ENCODE measurements at regions not wholly inside any gene's neighbourhood (a gene's known extent, or its start where the extent isn't known, plus 50 kb on each side); places are given as distances from the start of the nearest gene placed in this dataset.
"Not testable (repeated sequence)": the region's sequence is repeated elsewhere in the genome, so short reads cannot be mapped to it uniquely, and the experiment has no call there.

DNA sequence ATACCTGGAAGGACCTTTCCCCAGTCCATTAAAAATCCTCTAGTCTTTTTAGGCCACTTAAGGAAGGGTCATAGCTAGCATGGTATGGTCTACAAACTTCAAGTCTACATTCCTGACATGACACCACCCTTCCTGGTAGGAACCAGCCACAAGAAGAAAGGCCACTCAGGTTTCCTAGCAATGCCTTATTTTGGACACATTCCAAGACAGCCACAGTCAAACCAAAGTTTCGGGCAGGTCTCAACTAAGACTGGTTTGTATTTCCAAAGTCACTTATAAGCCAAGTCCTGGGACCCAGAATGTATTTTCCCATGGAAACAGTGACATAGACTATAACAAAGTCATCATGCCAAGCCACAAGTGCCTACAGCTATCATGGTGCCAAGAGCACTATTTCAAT is 50.6 kb upstream of the SLC44A3 start:
- H3K9me3 ChIP-seq, result no peaks in the 10 kb centered on the region
- no peaks in the 10 kb centered on the region for H3K36me3 ChIP-seq
- DNase-seq, result no peak
- no peaks in the 10 kb centered on the region for H3K27me3 ChIP-seq
- no peak overlapping the region for H3K4me3 ChIP-seq

DNA sequence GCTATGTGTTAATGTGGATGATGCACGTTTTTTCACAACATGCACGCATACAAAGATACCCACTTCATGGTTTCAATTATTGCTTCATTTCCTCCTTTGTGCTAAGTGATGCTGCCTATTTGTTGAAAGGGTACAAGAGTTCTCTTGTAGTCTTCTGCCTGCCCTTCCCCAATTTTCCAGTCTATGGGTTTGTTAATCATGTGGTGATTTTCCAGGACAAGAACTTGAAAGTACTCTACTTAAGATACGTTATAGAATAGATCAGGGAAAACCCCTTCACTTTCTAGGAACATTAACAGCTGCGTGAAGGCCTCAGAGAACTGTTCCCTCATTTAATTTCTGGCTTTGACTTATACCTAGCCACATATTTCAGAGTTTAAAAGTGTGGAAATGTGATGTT is 52.1 kb upstream of the SLC44A3 start:
- Histone ChIP-seq H3K9me3 (peaks cover 2% of the 10 kb centered on the region; the same call in 1 of the 2 replicates), H3K27me3 (no peaks in the 10 kb centered on the region), H3K4me3 (no peak overlapping the region), H3K36me3 (no peaks in the 10 kb centered on the region)
- DNase-seq, result no peak

DNA sequence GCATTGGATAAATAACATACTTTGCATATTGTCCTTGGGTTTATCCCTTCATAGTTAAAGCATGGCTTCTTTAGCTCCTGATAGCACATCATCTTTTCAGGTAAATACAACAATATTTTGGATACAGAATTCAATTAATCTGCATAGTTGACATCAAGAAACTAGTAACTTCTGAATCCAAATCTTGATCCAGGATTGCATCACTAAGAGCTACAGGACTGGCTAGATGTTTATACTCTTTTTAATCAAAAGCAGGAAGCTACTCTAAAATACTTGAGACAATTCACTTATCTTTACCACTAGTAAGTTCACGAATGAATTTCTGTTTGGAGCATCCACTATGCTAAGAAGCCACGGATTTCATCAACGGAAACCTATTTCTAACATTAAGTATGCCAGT is 54.2 kb upstream of the SLC44A3 start:
- no peaks in the 10 kb centered on the region for H3K27me3 ChIP-seq
- no peak for DNase-seq
- H3K4me3 ChIP-seq, result no peak overlapping the region
- peaks cover 2% of the 10 kb centered on the region; the same call in 1 of the 2 replicates for H3K9me3 ChIP-seq
- no peaks in the 10 kb centered on the region for H3K36me3 ChIP-seq

DNA sequence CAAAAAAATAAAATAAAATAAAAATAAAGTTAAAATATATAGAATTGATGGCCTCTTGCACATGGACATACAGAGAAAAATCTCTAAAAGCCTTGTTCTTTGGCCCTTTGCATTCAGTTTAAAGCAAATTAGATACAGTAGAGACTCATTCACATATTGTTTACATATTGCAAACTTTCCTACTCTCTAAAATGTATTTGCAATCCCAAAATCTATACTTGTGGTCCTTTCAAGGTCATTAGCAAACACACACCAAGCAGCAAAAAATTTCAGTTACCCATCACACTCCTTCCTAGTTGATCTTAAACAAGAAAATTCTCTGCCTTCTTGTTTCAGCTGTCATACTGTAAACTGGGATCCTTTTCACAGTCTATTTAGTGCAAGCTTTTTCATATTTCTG is 61.0 kb upstream of the SLC44A3 start:
- Histone ChIP-seq H3K27me3 (no peaks in the 10 kb centered on the region), H3K9me3 (peaks cover 2% of the 10 kb centered on the region; the same call in 1 of the 2 replicates), H3K4me3 (no peak overlapping the region), H3K36me3 (no peaks in the 10 kb centered on the region)
- no peak for DNase-seq

DNA sequence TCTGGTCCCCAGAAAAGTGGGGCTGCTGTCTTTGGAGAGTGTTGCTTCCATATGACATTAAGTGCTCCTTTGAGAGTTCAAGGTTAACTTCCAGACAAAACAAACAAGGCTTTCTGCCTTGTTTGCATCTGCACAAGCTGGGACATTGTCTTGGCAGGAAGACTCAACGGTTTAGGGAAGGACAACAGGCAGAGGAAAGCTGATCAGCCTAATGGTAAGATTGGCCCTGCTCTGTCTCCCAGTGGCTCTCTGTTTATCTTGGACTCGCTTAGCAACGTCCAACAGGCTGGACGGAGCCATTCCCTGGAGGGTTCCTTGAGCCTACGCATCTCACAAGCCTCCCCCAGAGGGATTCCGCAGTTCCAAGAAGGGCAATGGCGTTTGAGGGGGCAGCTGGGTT is 62.2 kb upstream of the SLC44A3 start:
- no peak for DNase-seq
- Histone ChIP-seq H3K9me3 (no peaks in the 10 kb centered on the region), H3K36me3 (no peaks in the 10 kb centered on the region), H3K27me3 (no peaks in the 10 kb centered on the region), H3K4me3 (no peak overlapping the region)

- Histone ChIP-seq H3K36me3 (no peaks in the 10 kb centered on the region), H3K27me3 (no peaks in the 10 kb centered on the region), H3K4me3 (no peak overlapping the region), H3K9me3 (no peaks in the 10 kb centered on the region)
- DNase-seq, result no peak
Observed at GRCh38 chr1:94755675-94756074, 64.5 kb upstream of the SLC44A3 start.

DNA sequence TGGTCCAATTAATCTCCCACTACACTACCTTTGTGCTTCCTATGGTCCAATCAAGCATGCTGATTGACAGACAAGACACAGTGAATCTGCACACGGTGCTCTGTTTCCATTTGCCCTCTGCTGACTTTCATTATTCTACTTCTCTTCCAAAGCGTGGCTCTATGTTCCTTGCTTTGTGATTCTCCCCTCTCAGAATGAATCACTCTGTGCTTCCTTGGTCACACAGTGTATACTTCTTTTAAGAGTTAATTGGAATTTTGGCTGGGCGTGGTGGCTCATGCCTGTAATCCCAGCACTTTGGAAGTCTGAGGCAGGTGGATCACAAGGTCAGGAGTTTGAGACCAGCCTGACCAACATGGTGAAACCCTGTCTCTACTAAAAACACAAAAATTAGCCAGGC is 65.1 kb upstream of the SLC44A3 start:
- H3K4me3 ChIP-seq, DNase-seq, H3K36me3 ChIP-seq, H3K27me3 ChIP-seq, H3K9me3 ChIP-seq: not testable (repeated sequence)

- no peak for DNase-seq
- Histone ChIP-seq H3K36me3 (no peaks in the 10 kb centered on the region), H3K9me3 (no peaks in the 10 kb centered on the region)
Observed at GRCh38 chr1:94754570-94754969, 65.6 kb upstream of the SLC44A3 start.

DNA sequence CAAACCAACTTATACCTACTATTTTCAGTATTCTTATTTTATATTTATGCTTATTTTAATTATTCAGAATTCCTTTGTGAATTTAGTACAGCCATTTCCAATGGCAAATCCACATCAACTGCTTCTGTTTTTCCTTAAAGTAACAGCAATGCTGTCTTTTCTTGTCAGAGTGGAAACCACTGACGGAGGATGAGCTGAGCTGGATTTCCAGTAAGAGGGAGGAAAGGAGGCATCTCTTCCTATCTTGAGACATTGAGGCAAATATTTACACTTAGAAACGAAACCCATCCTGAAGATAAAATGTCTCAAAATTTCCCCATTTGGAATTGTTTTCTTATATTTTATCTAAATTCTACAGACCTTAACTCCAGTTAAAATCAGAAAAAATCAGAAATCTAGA is 66.1 kb upstream of the SLC44A3 start:
- Histone ChIP-seq H3K9me3 (no peaks in the 10 kb centered on the region), H3K36me3 (no peaks in the 10 kb centered on the region), H3K27me3 (no peaks in the 10 kb centered on the region), H3K4me3 (no peak overlapping the region)
- no peak for DNase-seq

More at GRCh38 chr1:94754570-94754969, 65.6 kb upstream of the SLC44A3 start:
- Histone ChIP-seq H3K4me3 (no peak overlapping the region), H3K27me3 (no peaks in the 10 kb centered on the region)

GRCh38 chr1:94753171-94753972 is 66.8 kb upstream of the SLC44A3 start:
- Histone ChIP-seq H3K9me3 (no peaks in the 10 kb centered on the region), H3K4me3 (no peak overlapping the region), H3K27me3 (no peaks in the 10 kb centered on the region), H3K36me3 (no peaks in the 10 kb centered on the region)
- DNase-seq, result no peak

- not testable (repeated sequence) for DNase-seq, H3K36me3 ChIP-seq, H3K4me3 ChIP-seq, H3K27me3 ChIP-seq, H3K9me3 ChIP-seq
Observed at GRCh38 chr1:94751483-94751882, 68.7 kb upstream of the SLC44A3 start.

DNA sequence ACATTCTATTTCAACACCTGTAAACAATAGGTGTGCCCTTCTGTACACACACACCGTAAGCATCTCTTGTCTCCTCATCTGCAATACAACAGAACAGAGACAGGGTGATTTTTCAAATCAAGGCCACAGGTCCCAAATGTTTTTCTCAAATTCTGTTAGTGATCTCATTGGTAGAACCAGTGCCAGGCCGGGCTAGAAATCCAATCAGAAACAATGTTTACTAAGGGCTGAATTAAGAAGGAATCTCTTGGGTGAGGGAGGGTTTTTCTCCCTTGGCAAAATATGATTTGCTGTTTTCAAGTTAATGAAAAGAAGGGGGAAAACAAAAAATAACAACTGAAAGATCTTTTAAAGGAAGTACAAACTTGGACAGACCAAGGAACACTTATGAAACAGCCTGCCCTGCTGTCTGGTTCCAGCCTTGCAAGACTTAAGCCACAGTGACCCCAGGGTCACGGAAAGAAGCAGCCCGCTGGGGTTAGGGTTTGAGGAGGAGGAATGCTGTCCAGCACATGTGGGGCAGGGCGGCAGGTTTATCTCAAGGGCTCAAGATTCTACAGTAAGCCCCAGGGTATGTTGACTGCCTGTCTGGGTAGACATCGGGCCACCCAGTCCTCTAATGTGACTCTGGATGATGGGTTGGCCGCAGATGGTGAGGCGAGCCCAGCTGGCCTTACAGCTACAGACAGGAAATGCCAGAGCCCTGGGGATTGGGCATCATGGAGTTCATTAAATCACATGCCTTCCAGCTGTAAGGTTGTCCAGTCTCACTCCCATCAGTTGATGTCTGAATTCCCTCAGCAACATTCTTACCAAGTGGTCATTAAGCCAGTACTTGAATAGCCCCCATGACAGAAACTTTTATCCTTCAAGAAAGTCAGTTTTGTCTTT is 73.3 kb upstream of the SLC44A3 start:
- H3K4me3 ChIP-seq, result no peak overlapping the region
- H3K9me3 ChIP-seq, result no peaks in the 10 kb centered on the region
- H3K27me3 ChIP-seq, result no peaks in the 10 kb centered on the region
- H3K36me3 ChIP-seq, result no peaks in the 10 kb centered on the region
- no peak for DNase-seq

- Histone ChIP-seq H3K9me3 (no peaks in the 10 kb centered on the region), H3K4me3 (no peak overlapping the region), H3K36me3 (no peaks in the 10 kb centered on the region), H3K27me3 (no peaks in the 10 kb centered on the region)
- no peak for DNase-seq
Observed at GRCh38 chr1:94745742-94746141, 74.4 kb upstream of the SLC44A3 start.

DNA sequence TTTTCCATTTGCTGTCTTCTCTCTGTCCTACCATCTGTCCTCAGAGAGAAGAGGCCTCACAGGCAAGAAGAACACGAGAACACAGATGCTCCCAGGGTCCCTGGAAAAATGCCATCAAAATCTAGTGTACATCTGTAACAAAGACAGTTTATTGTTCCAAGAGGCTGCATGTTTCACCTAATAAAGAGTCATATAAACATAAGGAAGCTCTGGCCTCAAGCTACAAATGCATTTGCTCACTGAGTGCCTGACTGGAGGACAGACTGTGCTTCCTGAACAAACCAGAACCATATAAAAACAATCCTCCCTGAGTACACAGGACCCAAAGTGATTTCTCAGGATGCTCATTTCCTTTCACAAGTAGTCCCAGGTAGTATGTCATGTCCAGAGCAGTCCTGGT is 76.3 kb upstream of the SLC44A3 start:
- no peak overlapping the region for H3K4me3 ChIP-seq
- no peaks in the 10 kb centered on the region for H3K36me3 ChIP-seq
- DNase-seq, result no peak
- H3K9me3 ChIP-seq, result no peaks in the 10 kb centered on the region
- H3K27me3 ChIP-seq, result no peaks in the 10 kb centered on the region

DNA sequence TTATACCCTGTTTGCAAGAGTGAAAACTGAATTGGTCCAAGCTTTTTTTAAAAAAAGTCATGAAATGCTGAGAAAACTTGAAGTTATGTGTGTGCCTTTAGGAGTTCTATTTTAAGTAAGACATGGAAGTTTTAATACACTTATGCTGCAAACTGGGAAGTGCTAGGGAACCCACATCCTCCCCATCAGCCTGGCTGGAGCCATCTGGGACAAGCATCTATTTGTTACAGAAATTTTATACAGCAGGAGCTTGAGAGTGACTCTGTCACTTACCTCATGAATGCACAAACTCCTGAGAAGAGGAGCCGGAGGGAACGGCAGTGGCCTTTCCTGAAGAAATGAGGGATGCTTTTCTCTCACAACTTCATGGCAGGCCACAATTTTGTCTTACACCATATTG is 78.2 kb upstream of the SLC44A3 start:
- no peak overlapping the region for H3K4me3 ChIP-seq
- H3K36me3 ChIP-seq, result no peaks in the 10 kb centered on the region
- no peaks in the 10 kb centered on the region for H3K27me3 ChIP-seq
- H3K9me3 ChIP-seq, result no peaks in the 10 kb centered on the region
- no peak for DNase-seq

DNA sequence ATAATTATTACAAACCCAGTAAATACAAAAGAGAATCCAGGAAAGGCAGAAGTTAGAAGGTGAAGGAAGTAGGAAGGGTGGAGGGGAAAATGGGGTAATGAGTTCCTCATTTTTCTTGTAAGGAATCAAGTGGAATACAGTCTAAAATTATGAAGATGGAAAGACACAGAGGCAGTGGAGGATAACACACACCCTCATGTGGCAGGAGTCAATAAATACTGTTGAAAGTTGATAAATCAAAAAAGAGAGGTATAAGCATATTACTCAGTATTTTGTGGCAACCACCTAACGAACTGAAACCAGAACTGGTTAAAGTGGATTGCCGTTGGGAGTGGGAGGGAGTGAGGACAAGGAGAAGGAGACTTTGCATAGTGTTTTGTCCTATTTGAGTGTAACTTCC is 78.6 kb upstream of the SLC44A3 start:
- no peak overlapping the region for H3K4me3 ChIP-seq
- no peaks in the 10 kb centered on the region for H3K27me3 ChIP-seq
- no peak for DNase-seq
- no peaks in the 10 kb centered on the region for H3K36me3 ChIP-seq
- H3K9me3 ChIP-seq, result no peaks in the 10 kb centered on the region

DNA sequence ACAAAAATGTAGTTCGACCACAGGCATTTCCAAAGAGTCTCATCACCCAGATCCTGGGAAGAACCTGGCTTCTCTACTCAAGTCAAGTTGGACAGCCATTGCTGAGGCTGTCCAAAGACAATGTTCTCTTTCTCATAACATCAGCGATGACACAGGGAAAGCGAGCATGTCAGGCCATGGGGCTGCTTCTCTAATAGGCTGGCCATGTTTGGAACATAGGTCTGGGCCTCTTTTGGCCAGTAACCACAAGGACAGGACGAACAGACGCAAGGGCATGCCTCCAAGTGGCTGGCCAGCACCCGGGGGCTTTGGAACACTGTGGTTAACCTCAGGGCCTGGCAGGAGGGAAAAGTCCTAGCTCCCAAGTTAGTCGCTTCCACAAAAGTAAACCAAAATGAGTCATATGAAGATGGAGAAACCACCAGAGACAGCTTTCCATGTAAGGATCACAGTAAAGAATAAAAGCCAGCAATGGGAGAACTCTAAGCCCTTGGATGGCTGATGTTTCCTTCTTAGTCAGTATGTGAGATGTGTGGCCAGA is 80.6 kb upstream of the SLC44A3 start:
- DNase-seq, result peak; percentile 95
- H3K27me3 ChIP-seq, result no peaks in the 10 kb centered on the region
- no peak overlapping the region for H3K4me3 ChIP-seq
- H3K9me3 ChIP-seq, result no peaks in the 10 kb centered on the region
- no peaks in the 10 kb centered on the region for H3K36me3 ChIP-seq

All from MG63 (cell line).